K562 (cell line): ENCODE measurements at regions not wholly inside any gene's neighbourhood (a gene's known extent, or its start where the extent isn't known, plus 50 kb on each side); places are given as distances from the start of the nearest gene placed in this dataset.

Source experiments
- ARID3A ChIP-seq: IDR thresholded peaks from 2 replicates; pipeline ENCODE4 v1.6.1; 2012; ENCODE audit warnings: low read depth, low read length, improper control_type of control experiment, borderline replicate concordance
- ARID4B ChIP-seq: sonication (generic); formaldehyde crosslinking; IDR thresholded peaks from 2 replicates; pipeline ENCODE4 v1.8.0; 2022; ENCODE audit warnings: mild to moderate bottlenecking, missing genetic modification reagents
- E2F6 ChIP-seq, 2 experiments: IDR thresholded peaks; 2 replicates each; pipeline ENCODE4 v1.6.1; 2011; ENCODE audit warnings: borderline replicate concordance in 1 of 2, control low read depth in 1 of 2, low read depth in 1 of 2, low read length in 1 of 2, mild to moderate bottlenecking in 1 of 2, mixed read lengths in 1 of 2, moderate library complexity in 1 of 2; ENCODE audit not compliant: insufficient read depth in 1 of 2, insufficient read length in 1 of 2, poor library complexity in 1 of 2, severe bottlenecking in 1 of 2; ENCODE audit errors: extremely low read depth in 1 of 2
- FOXP1 ChIP-seq: sonication (generic); formaldehyde crosslinking; IDR thresholded peaks from 2 replicates; pipeline ENCODE4 v1.8.0; 2022; ENCODE audit warnings: mild to moderate bottlenecking, missing genetic modification reagents
- HMGN3 ChIP-seq: IDR thresholded peaks from 2 replicates; pipeline ENCODE4 v1.6.1; 2011; ENCODE audit warnings: borderline replicate concordance, low read depth, mild to moderate bottlenecking, mixed read lengths, low read length; ENCODE audit not compliant: insufficient read length; ENCODE audit errors: extremely low read depth

GRCh38 chr2:228654707-228655106 lies 473.2 kb upstream of the SPHKAP start (continued):
- no peak for TF ChIP-seq ARID3A
- TF ChIP-seq FOXP1 (CRISPR knock-in tag) = no peak
- TF ChIP-seq E2F6 (IDR thresholded peaks at IDR 0.05; ENCODE audit: borderline replicate concordance in 1 of 2, extremely low read depth in 1 of 2, insufficient read depth in 1 of 2, insufficient read length in 1 of 2, low read depth in 1 of 2, low read length in 1 of 2, poor library complexity in 1 of 2, severe bottlenecking in 1 of 2) = no peak
- no peak for TF ChIP-seq HMGN3
- TF ChIP-seq ARID4B (CRISPR knock-in tag) = no peak
